ENCODE measurements at regions not wholly inside any gene's neighbourhood (a gene's known extent, or its start where the extent isn't known, plus 50 kb on each side); places are given as distances from the start of the nearest gene placed in this dataset.
"Not testable (repeated sequence)": the region's sequence is repeated elsewhere in the genome, so short reads cannot be mapped to it uniquely, and the experiment has no call there.

- TF ChIP-seq CTCF (IDR thresholded peaks at IDR 0.05; ENCODE audit: extremely low read depth, low read depth, low read length) = no peak
These were observed 191.3 kb downstream of the UBE3A start for GRCh38 chr15:25247407-25248038.

DNA sequence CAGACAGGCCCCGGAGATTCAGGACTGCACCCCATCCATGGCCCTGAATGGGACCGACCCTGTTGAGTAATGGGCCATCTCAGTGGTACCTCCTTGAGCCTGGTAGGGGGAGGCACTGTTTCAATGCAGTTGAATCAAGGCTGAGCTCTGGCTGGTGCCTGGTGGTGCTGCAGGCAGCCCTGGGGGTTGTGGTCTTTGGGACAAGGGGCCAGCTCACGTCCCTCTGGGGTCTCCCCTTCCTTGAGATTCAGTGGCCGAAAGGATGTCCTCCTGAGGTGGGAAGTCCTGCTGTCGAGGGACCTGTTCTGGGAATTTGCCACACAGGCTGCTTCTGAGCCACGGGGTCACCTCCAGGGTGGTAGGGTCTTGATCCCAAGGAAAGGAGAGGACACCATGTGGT is 190.7 kb downstream of the UBE3A start:
- not testable (repeated sequence) for H3K27me3 ChIP-seq (ENCODE audit: insufficient read depth, low read length); H2AFZ ChIP-seq (ENCODE audit: low read length); H3K79me2 ChIP-seq (ENCODE audit: insufficient read depth, low read length); H3K36me3 ChIP-seq (ENCODE audit: insufficient read depth, low read length); H3K4me3 ChIP-seq (ENCODE audit: insufficient read depth, low read length); H3K4me2 ChIP-seq (ENCODE audit: insufficient read depth, low read length); H3K4me1 ChIP-seq (ENCODE audit: insufficient read depth, low read length); H3K27ac ChIP-seq (ENCODE audit: low read depth, low read length); H4K20me1 ChIP-seq (ENCODE audit: insufficient read depth, low read length); H3K9me3 ChIP-seq (ENCODE audit: low read depth, low read length)
- DNase-seq (ENCODE audit: insufficient read length, low spot score, missing footprints) = peak; percentile 48

More at GRCh38 chr15:25247407-25248038, 191.3 kb downstream of the UBE3A start:
- DNase-seq (ENCODE audit: insufficient read length, low spot score, missing footprints) = peak; percentile 74
- Histone ChIP-seq H3K4me2 (ENCODE audit: insufficient read depth, low read length) (no peak overlapping the region), H3K27me3 (ENCODE audit: insufficient read depth, low read length) (no peaks in the 10 kb centered on the region), H3K27ac (ENCODE audit: low read depth, low read length) (no peak overlapping the region), H4K20me1 (ENCODE audit: insufficient read depth, low read length) (no peaks in the 10 kb centered on the region), H3K36me3 (ENCODE audit: insufficient read depth, low read length) (no peaks in the 10 kb centered on the region), H3K9me3 (ENCODE audit: low read depth, low read length) (no peaks in the 10 kb centered on the region), H3K4me1 (ENCODE audit: insufficient read depth, low read length) (no peaks in the 10 kb centered on the region), H3K79me2 (ENCODE audit: insufficient read depth, low read length) (no peaks in the 10 kb centered on the region), H3K4me3 (ENCODE audit: insufficient read depth, low read length) (no peak overlapping the region), H2AFZ (ENCODE audit: low read length) (no peak overlapping the region)

- Histone ChIP-seq H3K27ac (ENCODE audit: low read depth, low read length) (no peak overlapping the region), H3K79me2 (ENCODE audit: insufficient read depth, low read length) (no peaks in the 10 kb centered on the region), H3K4me2 (ENCODE audit: insufficient read depth, low read length) (no peak overlapping the region), H2AFZ (ENCODE audit: low read length) (no peak overlapping the region), H3K9me3 (ENCODE audit: low read depth, low read length) (no peaks in the 10 kb centered on the region), H4K20me1 (ENCODE audit: insufficient read depth, low read length) (no peaks in the 10 kb centered on the region), H3K27me3 (ENCODE audit: insufficient read depth, low read length) (no peaks in the 10 kb centered on the region), H3K4me3 (ENCODE audit: insufficient read depth, low read length) (no peak overlapping the region), H3K36me3 (ENCODE audit: insufficient read depth, low read length) (no peaks in the 10 kb centered on the region), H3K4me1 (ENCODE audit: insufficient read depth, low read length) (no peaks in the 10 kb centered on the region)
- DNase-seq (ENCODE audit: insufficient read length, low spot score, missing footprints) = peak; percentile 34
- no peak for TF ChIP-seq CTCF (IDR thresholded peaks at IDR 0.05; ENCODE audit: extremely low read depth, low read depth, low read length)
These were observed 190.1 kb downstream of the UBE3A start for GRCh38 chr15:25248583-25249235.

GRCh38 chr15:25249236-25250010 is 189.4 kb downstream of the UBE3A start:
- H3K27me3 ChIP-seq (ENCODE audit: insufficient read depth, low read length) = no peaks in the 10 kb centered on the region
- H3K27ac ChIP-seq (ENCODE audit: low read depth, low read length) = no peak overlapping the region
- no peaks in the 10 kb centered on the region for H4K20me1 ChIP-seq (ENCODE audit: insufficient read depth, low read length)
- DNase-seq (ENCODE audit: insufficient read length, low spot score, missing footprints) = peak; percentile 78
- H3K9me3 ChIP-seq (ENCODE audit: low read depth, low read length) = no peaks in the 10 kb centered on the region
- H3K36me3 ChIP-seq (ENCODE audit: insufficient read depth, low read length) = no peaks in the 10 kb centered on the region
- no peak for TF ChIP-seq CTCF (IDR thresholded peaks at IDR 0.05; ENCODE audit: extremely low read depth, low read depth, low read length)
- no peak overlapping the region for H3K4me2 ChIP-seq (ENCODE audit: insufficient read depth, low read length)
- H3K79me2 ChIP-seq (ENCODE audit: insufficient read depth, low read length) = no peaks in the 10 kb centered on the region
- no peaks in the 10 kb centered on the region for H3K4me1 ChIP-seq (ENCODE audit: insufficient read depth, low read length)
- no peak overlapping the region for H3K4me3 ChIP-seq (ENCODE audit: insufficient read depth, low read length)
- H2AFZ ChIP-seq (ENCODE audit: low read length) = no peak overlapping the region

Data from osteoblast (primary cell).